ENCODE measurements at regions not wholly inside any gene's neighbourhood (a gene's known extent, or its start where the extent isn't known, plus 50 kb on each side); places are given as distances from the start of the nearest gene placed in this dataset.

- H3K4me3 ChIP-seq = no peak overlapping the region
- H3K4me1 ChIP-seq = no peaks in the 10 kb centered on the region
- DNase-seq (ENCODE audit: low spot score) = no peak
- H3K27ac ChIP-seq = no peak overlapping the region
- H3K27me3 ChIP-seq = no peaks in the 10 kb centered on the region
- H3K36me3 ChIP-seq = no peaks in the 10 kb centered on the region
- no peaks in the 10 kb centered on the region for H3K9me3 ChIP-seq
- TF ChIP-seq, protein P1, sequence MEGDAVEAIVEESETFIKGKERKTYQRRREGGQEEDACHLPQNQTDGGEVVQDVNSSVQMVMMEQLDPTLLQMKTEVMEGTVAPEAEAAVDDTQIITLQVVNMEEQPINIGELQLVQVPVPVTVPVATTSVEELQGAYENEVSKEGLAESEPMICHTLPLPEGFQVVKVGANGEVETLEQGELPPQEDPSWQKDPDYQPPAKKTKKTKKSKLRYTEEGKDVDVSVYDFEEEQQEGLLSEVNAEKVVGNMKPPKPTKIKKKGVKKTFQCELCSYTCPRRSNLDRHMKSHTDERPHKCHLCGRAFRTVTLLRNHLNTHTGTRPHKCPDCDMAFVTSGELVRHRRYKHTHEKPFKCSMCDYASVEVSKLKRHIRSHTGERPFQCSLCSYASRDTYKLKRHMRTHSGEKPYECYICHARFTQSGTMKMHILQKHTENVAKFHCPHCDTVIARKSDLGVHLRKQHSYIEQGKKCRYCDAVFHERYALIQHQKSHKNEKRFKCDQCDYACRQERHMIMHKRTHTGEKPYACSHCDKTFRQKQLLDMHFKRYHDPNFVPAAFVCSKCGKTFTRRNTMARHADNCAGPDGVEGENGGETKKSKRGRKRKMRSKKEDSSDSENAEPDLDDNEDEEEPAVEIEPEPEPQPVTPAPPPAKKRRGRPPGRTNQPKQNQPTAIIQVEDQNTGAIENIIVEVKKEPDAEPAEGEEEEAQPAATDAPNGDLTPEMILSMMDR (IDR thresholded peaks at IDR 0.05) = no peak
These were observed 102.9 kb upstream of the TOX3 start for GRCh38 chr16:52649870-52650269.

DNA sequence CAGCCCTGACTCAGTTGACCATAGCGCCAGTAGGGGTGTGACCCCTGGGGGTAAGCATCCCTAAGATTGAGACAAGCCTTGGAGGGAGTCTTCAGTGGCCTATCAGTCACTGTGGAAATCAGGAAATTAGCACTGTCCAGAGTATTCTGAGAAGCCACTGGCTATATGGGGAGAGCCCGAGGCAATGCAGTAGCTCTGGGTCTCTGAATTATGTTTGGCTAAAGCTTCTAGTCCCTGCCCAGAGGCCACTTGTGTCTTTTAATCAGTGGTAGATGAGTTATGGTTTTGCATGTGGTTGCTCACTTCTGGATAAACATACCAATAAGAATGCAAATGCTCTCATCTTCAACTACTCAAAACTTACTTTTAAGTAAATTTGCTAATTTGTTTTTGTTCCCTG is 100.6 kb upstream of the TOX3 start:
- no peaks in the 10 kb centered on the region for H3K36me3 ChIP-seq
- TF ChIP-seq, protein P1 (IDR thresholded peaks at IDR 0.05) = no peak
- H3K4me1 ChIP-seq = no peaks in the 10 kb centered on the region
- H3K27me3 ChIP-seq = no peaks in the 10 kb centered on the region
- no peak for DNase-seq (ENCODE audit: low spot score)
- H3K27ac ChIP-seq = no peak overlapping the region
- no peak overlapping the region for H3K4me3 ChIP-seq
- no peaks in the 10 kb centered on the region for H3K9me3 ChIP-seq

DNA sequence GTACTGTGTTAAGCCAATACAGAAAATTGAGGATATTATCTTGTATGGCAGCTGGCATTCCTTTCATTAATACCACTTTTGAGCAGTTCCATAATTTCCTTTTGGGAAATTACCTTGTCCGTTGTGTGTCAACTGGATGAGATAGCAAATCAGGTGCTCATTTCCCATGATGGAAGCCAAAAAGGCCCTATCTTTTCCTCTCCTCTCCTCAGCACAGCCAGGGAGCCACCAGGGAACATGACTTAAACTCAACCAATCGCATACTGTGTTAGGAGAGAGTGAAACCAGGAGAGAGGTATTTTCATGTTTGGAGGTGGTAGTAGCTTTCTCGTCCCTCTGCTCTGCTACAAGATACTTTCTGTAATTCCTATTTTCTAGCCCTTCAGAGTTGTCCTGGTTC is 96.1 kb upstream of the TOX3 start:
- H3K9me3 ChIP-seq = no peaks in the 10 kb centered on the region
- TF ChIP-seq, protein P1 (IDR thresholded peaks at IDR 0.05) = no peak
- H3K4me3 ChIP-seq = no peak overlapping the region
- H3K27me3 ChIP-seq = no peaks in the 10 kb centered on the region
- no peak for DNase-seq (ENCODE audit: low spot score)
- no peak overlapping the region for H3K27ac ChIP-seq
- H3K4me1 ChIP-seq = no peaks in the 10 kb centered on the region
- H3K36me3 ChIP-seq = no peaks in the 10 kb centered on the region

DNA sequence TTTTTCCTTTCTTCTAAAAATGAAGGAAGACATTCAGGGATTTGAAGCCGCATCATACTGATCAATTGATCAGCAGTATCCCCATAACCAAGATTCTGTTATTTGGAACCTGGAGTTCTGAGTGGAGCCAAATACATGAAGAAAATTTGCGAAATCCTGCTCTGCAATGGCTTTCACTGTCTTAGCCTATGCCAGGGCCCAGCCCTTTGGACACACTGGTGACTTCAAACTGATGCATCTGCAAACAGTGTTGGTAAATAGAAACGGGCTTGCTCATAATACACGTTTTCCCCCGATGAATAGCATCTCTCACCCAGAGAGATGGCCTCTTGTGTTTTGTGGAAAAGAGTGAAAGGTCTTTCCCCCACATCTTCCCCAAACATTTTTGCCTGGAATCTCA is 87.6 kb upstream of the TOX3 start:
- Histone ChIP-seq H3K27ac (no peak overlapping the region), H3K27me3 (no peaks in the 10 kb centered on the region), H3K4me3 (no peak overlapping the region), H3K9me3 (no peaks in the 10 kb centered on the region), H3K4me1 (no peaks in the 10 kb centered on the region), H3K36me3 (no peaks in the 10 kb centered on the region)
- DNase-seq (ENCODE audit: low spot score) = no peak
- TF ChIP-seq, protein P1 (IDR thresholded peaks at IDR 0.05) = no peak

DNA sequence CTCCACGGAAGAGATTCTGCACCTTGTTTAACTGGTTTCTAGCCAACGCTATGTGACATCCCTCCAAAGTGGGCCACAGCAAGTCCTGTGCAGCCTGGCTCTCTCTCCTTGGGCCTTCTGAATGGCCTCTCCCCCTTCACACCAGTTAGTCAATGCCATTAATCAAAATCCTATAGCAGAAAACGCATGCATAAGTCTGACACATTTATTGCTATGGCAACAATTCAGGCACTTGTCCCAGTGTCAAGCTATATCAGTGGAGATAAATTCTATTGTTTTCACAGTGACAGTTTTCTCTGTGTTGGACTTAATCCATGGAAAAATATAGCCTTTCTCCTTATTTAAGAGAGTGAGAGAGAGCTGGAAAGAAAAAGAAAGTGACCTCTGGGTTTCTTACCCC is 87.2 kb upstream of the TOX3 start:
- Histone ChIP-seq H3K27ac (no peak overlapping the region), H3K4me3 (no peak overlapping the region), H3K9me3 (no peaks in the 10 kb centered on the region), H3K36me3 (no peaks in the 10 kb centered on the region), H3K27me3 (no peaks in the 10 kb centered on the region), H3K4me1 (no peaks in the 10 kb centered on the region)
- TF ChIP-seq, protein P1 (IDR thresholded peaks at IDR 0.05) = no peak
- no peak for DNase-seq (ENCODE audit: low spot score)

DNA sequence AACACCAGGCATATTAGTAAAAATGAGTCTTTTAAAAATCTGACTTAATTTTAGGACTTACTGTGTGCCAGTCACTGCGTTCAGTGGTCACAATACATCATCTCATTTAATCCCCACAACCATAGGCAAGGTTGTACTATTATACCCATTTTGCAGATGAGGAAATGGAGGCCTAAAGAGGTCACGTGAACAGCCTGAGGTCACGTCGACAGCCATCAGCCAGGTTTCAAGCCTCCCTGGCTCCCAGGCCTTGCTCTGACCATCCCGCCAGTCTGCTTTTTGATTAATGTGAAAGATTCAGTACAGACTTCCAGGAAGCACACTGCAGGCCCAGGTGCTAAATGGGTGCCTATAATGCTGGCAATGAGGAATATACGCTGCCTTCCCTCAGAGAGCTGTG is 86.3 kb upstream of the TOX3 start:
- H3K9me3 ChIP-seq = no peaks in the 10 kb centered on the region
- no peaks in the 10 kb centered on the region for H3K36me3 ChIP-seq
- H3K4me1 ChIP-seq = no peaks in the 10 kb centered on the region
- TF ChIP-seq, protein P1 (IDR thresholded peaks at IDR 0.05) = no peak
- H3K27ac ChIP-seq = no peak overlapping the region
- no peak for DNase-seq (ENCODE audit: low spot score)
- H3K4me3 ChIP-seq = no peak overlapping the region
- H3K27me3 ChIP-seq = no peaks in the 10 kb centered on the region
